ENCODE measurements at regions not wholly inside any gene's neighbourhood (a gene's known extent, or its start where the extent isn't known, plus 50 kb on each side); places are given as distances from the start of the nearest gene placed in this dataset.

DNA sequence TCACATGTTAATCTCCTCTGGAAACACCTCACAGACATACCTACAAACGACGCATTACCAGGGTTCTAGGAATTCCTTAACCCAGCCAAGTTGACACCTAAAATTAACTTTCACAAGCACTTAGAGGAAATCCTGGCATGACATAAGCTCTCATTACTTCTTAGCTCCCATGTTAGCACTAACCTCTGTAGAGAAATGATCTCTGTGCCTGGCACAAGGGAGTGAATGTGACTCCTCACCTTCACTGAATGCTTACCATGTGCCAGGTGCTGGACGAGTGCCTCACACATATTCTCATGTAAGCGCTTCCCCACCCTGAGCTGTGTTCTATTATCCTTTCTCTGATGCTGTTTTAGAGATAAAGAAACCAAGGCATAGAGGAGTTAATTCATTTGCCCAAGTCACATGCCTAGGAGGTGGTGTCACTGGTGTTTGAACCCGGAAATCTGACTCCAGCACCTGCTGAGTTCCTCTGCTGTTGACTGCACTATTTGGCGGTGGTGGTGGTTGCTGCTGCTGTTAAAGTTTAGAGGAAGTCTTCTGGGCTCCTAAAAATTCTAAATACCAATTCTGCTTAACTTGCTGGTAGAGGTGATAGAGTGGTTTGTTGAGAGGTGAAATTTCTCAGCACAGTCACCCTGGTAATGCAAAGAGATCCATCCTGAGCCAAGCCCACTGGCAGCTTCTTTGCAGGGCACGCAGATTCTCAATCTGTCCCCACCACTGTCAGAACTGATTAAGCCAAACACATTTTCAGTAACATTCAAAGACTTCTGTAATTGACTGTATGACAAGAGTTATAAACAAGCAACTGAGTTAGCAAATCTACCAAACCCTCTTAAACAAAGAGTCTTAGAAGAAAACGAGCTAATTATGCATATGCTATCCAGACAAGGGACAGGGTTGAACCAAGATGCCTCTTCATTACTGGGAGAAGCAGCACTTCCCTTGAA lies 200.3 kb downstream of the CMPK2 start:
- no peak for DNase-seq (ENCODE audit: low read depth in 2 of 2)

DNA sequence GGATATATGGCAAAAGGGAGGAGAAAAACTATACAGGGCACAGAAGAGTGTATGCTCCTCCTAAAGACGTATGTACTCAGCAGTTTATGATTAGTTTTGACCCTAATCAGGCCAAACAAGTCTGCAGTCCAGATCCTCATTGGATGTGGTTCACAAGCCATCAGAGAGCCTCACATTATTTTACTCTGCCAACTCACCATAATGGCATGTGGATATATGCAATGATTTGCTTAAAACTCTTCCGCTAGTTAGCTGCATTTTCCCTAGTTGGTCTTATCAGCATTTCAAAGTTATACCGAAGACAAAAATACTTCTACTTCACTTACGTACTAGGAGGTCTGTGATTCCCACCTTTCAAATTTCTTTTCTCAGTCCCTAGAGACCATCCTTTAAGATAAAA lies 198.4 kb downstream of the CMPK2 start:
- DNase-seq (ENCODE audit: low read depth in 2 of 2) = no peak

- DNase-seq (ENCODE audit: low read depth in 2 of 2) = no peak
Measured at GRCh38 chr2:6671913-6672312, 193.8 kb downstream of the CMPK2 start.

DNA sequence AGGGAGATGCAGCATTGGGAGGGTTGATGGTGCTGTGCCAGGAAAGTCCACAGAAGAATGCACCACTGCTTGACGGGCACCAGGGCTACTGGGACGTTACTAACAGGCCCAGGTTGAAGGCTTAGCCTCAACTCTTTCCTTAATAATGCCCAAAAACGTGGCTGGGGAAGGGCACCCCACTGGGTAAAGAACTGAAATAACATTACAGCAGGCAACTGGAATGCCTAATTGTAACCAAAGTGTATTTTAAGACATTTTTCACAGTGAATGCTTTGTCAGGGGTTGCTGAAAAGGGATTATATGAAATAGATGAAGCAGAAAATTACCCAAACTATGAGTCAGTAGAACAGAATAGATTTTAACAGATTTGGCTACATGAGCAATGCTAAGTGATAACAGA lies 191.3 kb downstream of the CMPK2 start:
- DNase-seq (ENCODE audit: low read depth in 2 of 2) = no peak

DNA sequence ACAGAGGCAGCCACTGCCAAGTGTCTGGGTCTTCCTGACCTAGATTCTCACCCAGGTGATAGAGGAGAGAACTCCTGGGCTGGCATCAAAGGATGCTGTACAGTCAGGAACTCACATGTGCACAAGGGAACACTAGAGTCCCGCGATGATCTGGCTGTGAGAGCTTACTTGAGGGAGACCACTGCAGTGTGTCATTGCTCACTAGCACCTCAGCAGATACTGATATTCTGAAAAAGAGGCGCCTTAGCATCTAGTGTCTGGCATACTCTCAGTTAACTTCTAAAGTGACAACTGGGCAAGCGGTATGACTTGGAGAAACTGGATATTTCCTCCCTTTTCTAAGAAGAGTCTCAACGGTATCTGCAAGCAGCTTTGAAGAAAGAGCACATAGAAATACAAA lies 189.9 kb downstream of the CMPK2 start:
- DNase-seq (ENCODE audit: low read depth in 2 of 2) = no peak

- no peak for DNase-seq (ENCODE audit: low read depth in 2 of 2)
Measured at GRCh38 chr2:6676241-6676640, 189.5 kb downstream of the CMPK2 start.

DNA sequence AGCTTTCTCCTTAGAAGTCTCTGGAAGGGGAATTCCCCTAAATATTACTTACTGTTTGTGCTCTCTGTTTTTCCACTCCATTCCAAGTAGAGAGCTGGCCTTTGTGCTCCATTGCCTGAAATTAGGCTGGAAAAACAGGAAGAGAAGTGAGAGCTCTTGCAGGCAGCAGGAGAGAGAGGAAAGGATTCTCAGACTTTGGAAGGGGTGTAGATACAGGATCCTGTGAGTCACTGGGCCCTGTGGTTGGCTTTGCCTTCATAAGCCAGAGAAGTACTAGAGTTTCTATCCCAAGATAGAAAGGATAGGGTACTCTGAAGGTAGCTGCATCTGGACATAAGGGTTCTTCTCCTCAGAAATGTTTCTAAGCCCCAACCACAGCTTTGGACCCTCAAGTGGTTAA lies 188.9 kb downstream of the CMPK2 start:
- no peak for DNase-seq (ENCODE audit: low read depth in 2 of 2)

GRCh38 chr2:6679471-6679870 lies 186.2 kb downstream of the CMPK2 start:
- no peak for DNase-seq (ENCODE audit: low read depth in 2 of 2)

GRCh38 chr2:6683516-6683915 lies 182.2 kb downstream of the CMPK2 start:
- no peak for DNase-seq (ENCODE audit: low read depth in 2 of 2)

DNA sequence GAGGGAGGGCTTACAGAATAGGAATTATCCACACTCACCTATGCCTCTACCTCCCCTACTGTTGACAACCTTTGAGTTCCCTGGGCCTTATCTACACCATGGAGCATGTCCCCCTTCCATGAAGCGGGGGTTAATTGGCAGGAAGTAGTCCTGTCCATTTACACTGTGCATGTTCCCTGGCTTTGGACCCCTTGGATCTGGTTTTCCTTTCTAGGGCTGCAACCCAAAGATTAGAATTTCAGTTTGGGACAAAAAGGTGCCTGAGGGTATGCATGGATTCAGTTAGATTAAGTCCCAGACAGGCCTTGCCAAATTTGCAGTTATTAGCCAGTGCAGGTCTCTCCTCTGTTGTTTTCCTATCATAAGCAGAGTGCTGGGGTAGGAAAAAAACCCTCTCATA lies 180.3 kb downstream of the CMPK2 start:
- no peak for DNase-seq (ENCODE audit: low read depth in 2 of 2)

GRCh38 chr2:6692056-6692455 lies 173.7 kb downstream of the CMPK2 start:
- DNase-seq (ENCODE audit: low read depth in 2 of 2) = no peak

- DNase-seq (ENCODE audit: low read depth in 2 of 2) = no peak
Measured at GRCh38 chr2:6692819-6693218, 172.9 kb downstream of the CMPK2 start.

DNA sequence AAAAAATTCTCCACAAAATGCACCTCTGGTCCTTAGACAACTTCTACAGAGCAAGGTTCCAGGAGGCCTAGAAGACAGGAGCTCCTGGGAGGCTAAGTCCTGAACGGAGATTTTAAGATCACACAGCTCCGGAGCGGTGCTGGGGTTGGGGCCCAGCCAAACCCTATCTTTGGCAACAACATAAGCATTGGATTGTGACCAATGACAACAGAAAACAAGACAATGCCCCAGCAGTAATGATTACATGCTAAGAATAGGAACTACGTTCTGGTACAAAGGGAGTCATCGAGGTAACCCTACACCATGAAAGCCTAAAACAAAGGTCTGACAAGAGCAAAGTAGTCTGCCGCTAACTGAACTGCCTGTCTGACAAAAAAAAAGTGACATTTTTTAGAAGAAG lies 171.2 kb downstream of the CMPK2 start:
- DNase-seq (ENCODE audit: low read depth in 2 of 2) = no peak

DNA sequence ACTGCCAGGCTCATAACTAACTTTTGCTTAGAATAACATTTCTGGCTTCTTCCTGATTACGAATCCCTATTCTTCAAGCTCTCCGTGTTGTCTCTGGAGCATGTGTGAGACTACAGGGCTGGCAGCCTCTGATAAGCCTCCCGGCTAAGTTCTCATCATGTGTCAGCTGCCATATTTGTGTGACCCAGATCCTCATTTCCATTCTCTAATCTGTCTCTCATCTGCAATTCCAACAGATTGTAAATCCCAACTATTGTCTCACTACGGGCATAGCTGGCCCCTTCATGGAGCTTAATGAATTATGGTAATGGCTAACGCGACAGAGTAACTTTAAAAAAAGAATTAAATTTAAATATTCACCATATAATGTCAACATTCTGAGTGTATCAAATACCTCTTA lies 165.4 kb downstream of the CMPK2 start:
- no peak for DNase-seq (ENCODE audit: low read depth in 2 of 2)

DNA sequence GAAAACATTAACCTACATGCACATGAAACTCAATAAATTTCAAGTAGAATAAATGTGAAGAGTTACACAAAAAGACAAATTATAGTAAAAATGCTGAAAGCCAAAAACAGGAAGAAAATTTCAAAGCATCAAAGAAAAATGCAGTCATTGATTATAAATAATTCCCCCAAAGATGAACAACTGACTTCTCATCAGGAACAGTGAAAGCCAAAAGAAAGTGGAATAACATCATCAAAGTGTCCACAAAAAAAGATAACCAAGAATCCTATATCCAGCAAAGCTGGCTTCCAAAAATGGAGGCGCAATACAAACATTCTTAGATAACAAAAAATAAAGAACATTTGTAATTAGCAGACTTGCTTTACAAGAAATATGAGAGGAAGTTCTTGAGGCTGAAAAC lies 161.6 kb downstream of the CMPK2 start:
- DNase-seq (ENCODE audit: low read depth in 2 of 2) = no peak

GRCh38 chr2:6721395-6721794 lies 144.3 kb downstream of the CMPK2 start:
- no peak for DNase-seq (ENCODE audit: low read depth in 2 of 2)

DNA sequence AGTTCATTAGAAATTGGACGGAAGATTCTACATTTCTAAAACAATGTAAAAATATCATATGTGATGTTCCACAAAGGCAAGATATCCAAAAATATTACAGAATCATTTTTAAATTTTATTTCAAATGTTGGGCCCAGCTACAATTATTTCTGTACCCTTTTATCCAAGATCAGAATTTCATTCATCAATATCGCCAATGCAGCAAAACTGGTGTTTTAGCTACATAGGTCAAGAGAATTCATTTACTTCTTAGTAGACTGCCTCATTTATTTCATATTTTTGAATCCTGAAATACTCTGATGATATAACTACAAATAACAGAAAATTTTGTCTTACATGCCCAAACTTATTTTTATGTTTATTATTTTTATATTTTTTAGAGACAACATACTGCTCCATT lies 143.1 kb downstream of the CMPK2 start:
- no peak for DNase-seq (ENCODE audit: low read depth in 2 of 2)

- no peak for DNase-seq (ENCODE audit: low read depth in 2 of 2)
Measured at GRCh38 chr2:6723865-6724604, 141.7 kb downstream of the CMPK2 start.

DNA sequence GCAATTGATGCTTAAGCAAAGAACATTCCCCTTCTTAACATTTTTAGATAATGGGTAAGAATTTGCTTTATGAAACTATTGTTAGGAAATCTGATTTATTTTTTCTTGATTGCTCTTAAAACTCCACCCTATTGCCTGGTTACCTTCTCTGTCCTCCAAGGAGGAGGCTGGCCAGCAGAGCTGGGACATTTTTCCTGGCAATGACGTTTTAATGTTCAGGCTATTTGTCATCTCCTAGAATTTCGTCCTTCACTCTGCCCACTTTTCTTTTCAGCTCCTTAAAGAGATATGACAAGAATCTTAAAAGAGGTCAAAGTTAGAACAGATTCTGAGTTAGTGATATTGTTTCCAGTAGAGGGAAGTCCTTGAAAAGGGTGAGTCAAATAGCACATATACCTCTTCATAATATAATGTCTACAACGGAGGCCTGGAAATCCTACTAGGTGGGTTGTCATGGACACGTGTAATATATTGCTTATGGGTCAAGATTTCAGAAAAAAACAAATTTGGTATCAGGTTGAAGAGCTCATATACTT lies 141.0 kb downstream of the CMPK2 start:
- no peak for DNase-seq (ENCODE audit: low read depth in 2 of 2)

- DNase-seq (ENCODE audit: low read depth in 2 of 2) = no peak
Measured at GRCh38 chr2:6728156-6728555, 137.6 kb downstream of the CMPK2 start.

DNA sequence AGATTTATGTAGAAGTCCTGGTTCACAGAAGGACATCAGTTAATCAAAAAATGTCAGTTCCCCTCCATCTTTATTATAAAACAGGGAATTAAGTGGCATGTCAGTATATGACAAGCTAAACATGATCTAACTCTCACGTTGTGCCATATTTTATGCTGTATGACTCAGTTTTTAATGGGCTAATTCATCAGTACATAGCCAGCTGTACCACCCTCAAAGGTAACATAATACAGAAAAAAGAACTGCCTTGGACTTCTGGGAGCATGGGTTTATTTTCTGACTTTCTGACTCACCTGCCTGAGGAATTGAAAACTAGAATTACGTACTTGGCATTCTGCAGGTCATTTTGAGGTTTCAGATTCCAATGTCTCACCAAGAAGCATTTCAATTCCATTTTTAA lies 135.7 kb downstream of the CMPK2 start:
- DNase-seq (ENCODE audit: low read depth in 2 of 2) = no peak

DNA sequence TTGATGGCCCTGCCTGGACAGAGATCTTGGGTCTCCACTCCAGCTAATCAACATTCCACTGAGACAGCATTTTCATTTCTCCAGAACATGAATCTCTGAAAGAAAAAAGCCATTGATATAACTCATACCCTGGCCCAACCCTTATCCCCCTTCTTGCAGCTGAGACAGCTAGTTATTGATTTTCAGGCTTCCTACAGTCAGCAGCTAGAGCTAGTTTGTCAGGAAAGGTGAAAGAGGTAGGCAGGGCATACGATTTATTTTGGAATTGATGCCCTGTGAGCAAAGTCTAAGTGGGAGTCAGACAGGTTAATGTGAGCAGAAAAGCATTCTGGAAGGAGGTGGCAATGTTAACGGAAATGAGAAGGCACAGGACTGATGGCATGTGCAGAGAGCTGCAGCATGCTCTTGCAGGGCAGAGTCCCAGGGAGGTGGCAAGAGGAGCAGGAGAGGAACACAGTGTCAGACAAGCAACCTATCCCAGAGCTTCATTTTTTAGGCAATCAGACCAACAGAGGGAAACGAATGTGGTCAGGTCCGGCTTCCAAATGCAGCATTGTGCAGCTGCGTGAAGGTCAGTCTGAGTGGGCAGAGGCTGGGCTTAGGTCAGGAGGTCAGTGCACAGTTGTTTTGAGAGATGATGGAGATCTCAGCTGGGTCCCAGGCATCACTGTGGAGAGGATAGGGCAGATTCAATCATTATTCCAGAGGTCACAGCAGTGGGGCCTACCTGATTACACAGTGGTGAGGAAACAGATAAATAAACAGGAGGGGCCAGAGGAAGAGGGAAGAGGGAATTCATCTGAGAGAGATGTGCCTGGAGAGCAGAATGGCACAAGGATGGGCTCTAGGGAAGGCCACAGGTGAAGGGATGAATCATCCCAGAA lies 134.8 kb downstream of the CMPK2 start:
- no peak for DNase-seq (ENCODE audit: low read depth in 2 of 2)
